MV-4-11 (cell line): ENCODE measurements at regions not wholly inside any gene's neighbourhood (a gene's known extent, or its start where the extent isn't known, plus 50 kb on each side); places are given as distances from the start of the nearest gene placed in this dataset.
"Not testable (repeated sequence)": the region's sequence is repeated elsewhere in the genome, so short reads cannot be mapped to it uniquely, and the experiment has no call there.

Experiments used
- DNase-seq: peaks from one replicate; lab custom pipeline; 2025; lab: John Stamatoyannopoulos, UW

DNA sequence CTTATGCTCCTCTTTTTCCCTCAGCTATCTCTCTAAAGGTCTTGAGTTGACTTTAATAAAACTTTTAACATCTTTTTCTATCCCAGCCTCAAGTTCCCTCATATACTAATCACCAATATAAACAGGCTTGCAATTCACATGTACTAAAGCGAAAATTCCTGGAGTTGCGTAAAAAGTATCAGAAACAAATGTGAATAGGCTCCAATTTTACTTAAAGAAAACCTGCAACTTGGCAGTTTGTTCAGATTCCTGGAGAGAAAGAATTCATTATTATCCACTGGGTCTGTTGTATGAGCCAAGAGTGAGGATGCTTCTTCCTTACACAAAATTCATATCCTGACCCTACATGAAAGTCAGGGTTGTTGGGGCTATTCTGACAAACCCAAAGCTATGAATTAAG lies 384.2 kb downstream of the DTWD2 start:
- no peak for DNase-seq

GRCh38 chr5:118603278-118603677 lies 385.1 kb downstream of the DTWD2 start:
- DNase-seq = no peak

DNA sequence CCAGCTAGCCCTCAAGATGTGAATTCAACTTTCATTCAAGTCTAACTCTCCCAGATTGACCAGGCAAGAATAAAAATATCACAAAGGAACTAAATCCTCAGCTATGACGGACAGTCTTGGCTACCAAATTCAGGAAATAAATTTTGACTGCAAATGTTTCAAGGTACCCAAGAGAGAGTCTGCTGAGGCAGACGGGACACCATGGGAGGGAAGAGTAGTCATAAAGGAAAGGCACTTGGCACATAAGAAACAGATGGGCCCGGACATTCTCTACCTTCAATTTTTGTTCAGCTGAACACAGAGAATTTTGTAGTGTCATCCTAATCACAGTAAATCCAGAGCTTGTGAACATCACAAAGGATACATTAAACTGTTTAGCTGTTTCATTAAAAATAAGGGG lies 390.0 kb downstream of the DTWD2 start:
- DNase-seq = no peak

DNA sequence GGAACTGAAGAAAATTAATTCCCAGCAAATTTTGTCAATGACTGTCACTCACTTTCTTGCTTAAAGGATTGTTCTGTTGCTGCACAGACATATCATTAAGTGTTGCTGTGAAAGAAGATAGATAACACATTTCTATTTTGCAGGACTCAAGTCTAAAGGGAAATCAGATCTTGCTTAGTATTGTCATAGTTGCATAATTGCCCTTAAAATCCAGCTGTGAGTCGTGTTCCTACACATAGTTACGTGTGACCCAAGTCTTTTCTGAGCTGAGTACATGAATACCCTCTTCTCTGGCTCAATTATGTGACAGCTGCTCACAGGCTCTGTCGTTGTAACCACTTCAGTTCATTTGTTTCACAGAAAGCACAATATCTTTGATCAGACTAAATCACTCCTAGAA lies 390.8 kb downstream of the DTWD2 start:
- DNase-seq = no peak

DNA sequence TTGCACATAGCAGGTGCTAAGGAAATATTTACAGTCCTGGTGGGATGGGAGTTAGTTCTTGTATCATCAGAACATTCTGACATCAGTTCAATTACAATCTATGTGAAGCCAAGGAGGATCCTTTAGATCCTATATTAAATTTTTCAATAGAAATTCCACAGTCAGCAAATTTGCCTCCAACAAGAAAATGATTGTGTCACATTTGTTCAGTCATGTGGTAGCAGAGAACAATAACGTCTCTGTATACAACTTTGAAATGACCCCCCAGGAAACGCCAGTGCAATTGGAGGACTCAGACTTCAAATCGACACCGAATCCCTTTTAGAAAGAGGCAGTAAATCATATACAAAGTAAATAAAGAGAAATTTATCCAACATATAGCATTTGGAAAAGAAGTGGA lies 392.1 kb downstream of the DTWD2 start:
- DNase-seq = no peak

- no peak for DNase-seq
Measured at GRCh38 chr5:118593003-118593328, 395.4 kb downstream of the DTWD2 start.

DNA sequence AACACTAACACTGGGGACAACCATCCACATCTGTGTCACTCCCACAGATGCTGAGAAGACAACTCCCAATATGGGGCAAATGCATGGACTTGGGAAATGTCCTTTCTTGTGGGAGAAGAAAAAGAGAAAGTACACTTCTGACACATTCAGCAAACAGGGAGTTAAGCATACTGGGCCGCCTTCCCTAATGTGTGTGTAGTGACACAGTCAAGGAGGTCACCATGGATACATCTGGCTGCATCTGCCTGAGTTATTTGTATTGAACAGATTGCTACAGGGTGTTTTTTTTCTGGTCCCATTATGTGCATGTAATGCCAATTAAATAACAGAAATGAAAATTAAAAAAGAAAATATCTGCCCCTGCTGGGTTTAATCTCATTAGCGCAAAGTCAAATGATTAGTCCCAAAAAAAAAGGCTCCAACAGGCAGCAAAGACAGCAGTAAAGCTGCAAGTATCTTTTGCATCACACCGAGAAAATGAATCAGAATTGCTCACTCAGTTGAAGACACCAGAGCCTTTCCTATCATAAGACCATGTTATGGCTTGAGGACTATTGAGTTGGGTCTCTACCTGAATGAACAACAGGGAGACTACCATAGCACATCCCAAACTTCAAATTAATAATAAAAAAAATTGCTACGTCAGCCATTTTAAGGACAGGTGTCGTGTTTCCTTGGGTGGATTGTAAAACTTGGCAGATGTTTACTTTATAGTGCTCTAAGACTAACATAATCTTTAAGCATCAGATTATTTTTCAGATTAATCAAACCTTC lies 395.9 kb downstream of the DTWD2 start:
- DNase-seq = no peak

DNA sequence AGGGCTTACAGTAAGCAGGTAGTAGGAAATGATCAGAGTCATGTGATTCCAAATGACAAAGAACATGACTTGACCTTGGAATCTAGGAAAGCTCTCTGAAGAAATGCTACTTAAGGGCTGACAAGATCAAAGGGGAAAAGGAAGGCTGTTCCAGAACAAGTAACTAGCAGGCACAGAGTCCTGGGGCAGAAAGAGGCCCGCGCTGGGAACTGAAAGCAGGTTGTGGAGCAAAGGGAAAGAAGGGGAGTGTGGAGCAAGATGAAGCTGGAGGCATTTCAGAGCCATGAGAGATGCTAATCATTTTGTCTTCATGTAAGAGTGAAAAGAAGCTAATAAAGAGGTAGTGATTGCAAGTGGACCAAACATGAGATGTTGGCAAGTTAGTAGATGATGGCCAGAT lies 397.5 kb downstream of the DTWD2 start:
- DNase-seq = no peak

GRCh38 chr5:118580949-118581348 lies 407.4 kb downstream of the DTWD2 start:
- peak; percentile 55 for DNase-seq

GRCh38 chr5:118578093-118578492 lies 410.3 kb downstream of the DTWD2 start:
- no peak for DNase-seq

DNA sequence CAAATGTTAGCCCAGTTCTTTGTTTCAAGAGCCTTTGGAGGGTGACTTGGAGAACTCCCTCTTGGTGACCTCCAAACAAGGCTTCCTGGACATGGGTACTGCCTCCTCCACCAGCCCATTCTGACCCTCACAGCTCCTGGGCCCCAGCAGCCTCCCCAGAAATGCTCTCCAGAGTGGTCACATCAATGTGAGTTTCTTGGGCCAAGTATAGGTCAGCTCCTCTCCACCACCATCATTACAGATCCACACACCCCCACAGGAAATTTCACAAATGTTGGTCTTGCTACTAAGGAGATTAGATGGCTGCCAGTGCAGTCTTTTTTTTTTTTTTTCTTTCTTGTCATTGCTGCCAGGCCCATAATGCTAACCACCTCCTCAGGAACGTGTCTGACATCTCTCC lies 410.7 kb downstream of the DTWD2 start:
- no peak for DNase-seq

DNA sequence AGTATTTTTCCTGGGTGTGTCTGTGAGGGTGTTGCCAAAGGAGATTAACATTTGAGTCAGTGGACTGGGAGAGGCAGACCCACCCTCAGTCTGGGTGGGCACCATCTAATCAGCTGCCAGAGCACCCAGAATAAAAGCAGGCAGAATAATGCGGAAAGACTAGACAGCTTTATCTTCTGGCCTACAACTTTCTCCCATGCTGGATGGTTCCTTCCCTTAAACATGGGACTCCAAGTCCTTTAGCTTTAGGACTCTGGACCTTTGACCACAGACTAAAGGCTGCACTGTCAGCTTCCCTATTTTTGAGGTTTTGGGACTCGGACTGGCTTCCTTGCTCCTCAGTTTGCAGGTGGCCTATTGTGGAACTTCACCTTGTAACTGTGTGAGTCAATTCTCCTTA lies 418.1 kb downstream of the DTWD2 start:
- peak; percentile 13 for DNase-seq

GRCh38 chr5:118569596-118569995 lies 418.8 kb downstream of the DTWD2 start:
- not testable (repeated sequence) for DNase-seq

GRCh38 chr5:118565335-118565971 lies 422.9 kb downstream of the DTWD2 start:
- DNase-seq = no peak

DNA sequence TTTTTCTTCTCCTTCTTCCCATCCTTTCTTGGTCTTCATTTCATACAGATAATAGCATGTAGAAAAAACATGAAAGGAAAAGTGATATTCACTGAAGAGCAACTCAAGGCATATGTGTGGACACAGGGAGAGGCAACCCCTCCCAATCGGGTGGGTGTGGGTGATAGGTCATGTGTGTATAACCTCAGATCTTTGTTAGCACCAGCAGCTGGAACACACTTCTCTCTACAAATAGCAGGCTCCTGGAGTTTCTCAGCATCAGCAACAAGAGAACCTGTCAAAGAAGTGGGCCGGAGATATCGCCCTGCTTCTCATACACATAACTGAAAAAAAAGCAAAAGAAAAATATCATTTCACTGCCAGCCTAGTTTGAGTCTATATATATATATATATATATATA lies 426.4 kb downstream of the DTWD2 start:
- DNase-seq = no peak

GRCh38 chr5:118561235-118561634 lies 427.1 kb downstream of the DTWD2 start:
- no peak for DNase-seq

- DNase-seq = no peak
Measured at GRCh38 chr5:118558871-118559270, 429.5 kb downstream of the DTWD2 start.

- no peak for DNase-seq
Measured at GRCh38 chr5:118557251-118557661, 431.1 kb downstream of the DTWD2 start.

- no peak for DNase-seq
Measured at GRCh38 chr5:118556792-118557191, 431.6 kb downstream of the DTWD2 start.

DNA sequence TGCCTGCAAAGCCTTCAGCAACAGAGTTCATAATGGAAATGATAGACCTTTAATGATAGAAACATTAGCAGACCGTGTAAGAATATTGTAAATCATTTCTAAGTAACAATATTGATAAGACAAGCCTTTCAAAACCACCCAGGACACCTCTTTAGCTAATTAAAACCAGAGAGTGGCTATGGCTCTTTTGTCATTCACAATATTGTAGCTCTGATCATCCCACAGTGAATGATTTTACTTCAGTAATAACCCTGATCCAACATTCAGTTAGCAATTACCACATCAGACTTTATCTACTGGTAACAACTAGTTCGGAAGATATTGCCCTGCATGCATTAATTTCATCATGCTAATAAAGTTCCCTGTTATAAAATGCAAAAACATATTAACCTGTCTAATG lies 432.6 kb downstream of the DTWD2 start:
- DNase-seq = no peak

DNA sequence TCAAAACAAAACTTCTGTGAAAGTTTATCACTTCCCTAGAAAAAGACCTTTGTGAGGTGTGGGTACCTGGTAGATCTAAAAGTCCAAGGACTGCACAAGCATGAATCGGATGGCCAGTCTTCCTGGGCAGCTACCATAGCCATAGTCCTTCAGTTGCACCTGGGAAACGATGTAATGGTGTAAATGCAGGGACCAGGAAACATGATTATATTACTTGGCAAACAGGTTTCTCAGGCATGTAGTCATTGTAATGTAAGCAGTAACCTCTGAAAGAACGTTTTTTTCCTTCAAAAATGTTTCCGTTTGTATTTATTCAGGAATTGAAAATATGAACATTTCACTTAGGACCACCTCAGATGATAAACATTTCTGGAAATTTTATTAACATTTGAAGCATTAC lies 433.4 kb downstream of the DTWD2 start:
- no peak for DNase-seq

GRCh38 chr5:118554241-118554640 lies 434.1 kb downstream of the DTWD2 start:
- no peak for DNase-seq

DNA sequence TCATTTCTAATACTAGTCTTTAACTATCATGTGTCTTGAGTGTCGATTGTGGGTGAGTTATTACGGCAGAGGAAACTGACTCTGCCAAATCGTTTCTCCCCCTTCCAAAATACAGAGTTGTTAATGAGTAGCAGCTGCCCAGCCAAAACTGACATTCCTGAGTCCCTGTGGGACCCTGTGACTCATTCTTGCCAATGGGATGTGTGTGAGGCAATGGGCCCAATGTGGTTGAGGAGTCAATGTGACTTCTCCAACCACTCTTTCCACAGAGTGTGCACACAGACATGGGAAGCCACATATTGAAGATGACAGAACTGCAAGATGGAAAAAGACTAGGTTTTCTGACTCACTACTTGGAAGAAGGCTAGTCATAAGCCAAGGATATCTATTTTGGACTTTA lies 434.7 kb downstream of the DTWD2 start:
- peak; percentile 69 for DNase-seq

DNA sequence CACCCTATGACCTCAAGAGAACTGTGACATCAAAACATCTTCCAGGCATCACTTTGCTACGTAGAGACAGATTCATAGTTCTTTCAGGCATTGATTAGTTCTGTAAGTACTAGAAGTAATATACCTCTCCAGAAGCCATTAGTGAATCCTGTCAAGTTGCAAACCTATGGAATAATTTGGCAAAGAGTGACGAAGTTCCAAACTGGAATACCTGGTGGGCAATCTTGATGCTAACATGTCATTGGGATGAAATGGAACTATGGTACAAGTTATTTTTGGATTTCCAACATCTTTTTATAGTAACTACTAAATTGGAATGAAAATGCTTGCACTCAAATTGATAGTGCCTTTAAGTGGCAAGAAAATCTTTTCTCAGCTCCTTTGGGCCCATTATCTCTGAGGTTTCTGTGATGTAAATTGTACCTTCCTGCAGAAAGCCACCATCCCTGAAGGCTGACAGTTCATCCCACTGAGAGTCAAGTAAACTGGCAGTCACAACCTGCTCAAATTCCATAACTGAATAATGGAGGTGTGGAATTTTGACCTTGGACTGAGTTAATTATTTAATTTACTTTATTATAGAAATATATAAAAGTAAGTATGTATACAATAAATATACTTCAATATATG lies 435.5 kb downstream of the DTWD2 start:
- no peak for DNase-seq
